C4-2B (cell line): ENCODE measurements at regions not wholly inside any gene's neighbourhood (a gene's known extent, or its start where the extent isn't known, plus 50 kb on each side); places are given as distances from the start of the nearest gene placed in this dataset.
"Not testable (repeated sequence)": the region's sequence is repeated elsewhere in the genome, so short reads cannot be mapped to it uniquely, and the experiment has no call there.

Experiments used
- H3K27ac ChIP-seq: fragments of 450-650 bp; 2 replicates; pipeline ENCODE4 v1.5.1; 2017
- CTCF ChIP-seq: fragments of 450-650 bp; conservative IDR thresholded peaks from 2 replicates; pipeline ENCODE4 v1.5.1; 2017; ENCODE audit warnings: mild to moderate bottlenecking
- ZFX ChIP-seq: fragments of 450-650 bp; IDR thresholded peaks from 2 replicates; pipeline ENCODE4 v1.6.1; 2017

GRCh38 chr1:30166174-30166573 lies 557.2 kb downstream of the MATN1 start:
- no peak overlapping the region for H3K27ac ChIP-seq
- no peak for TF ChIP-seq CTCF
- no peak for TF ChIP-seq ZFX

GRCh38 chr1:30165116-30165515 lies 558.3 kb downstream of the MATN1 start:
- no peak for TF ChIP-seq CTCF
- TF ChIP-seq ZFX = no peak

GRCh38 chr1:30164693-30165092 lies 558.7 kb downstream of the MATN1 start:
- no peak overlapping the region for H3K27ac ChIP-seq
- no peak for TF ChIP-seq ZFX
- no peak for TF ChIP-seq CTCF

More at GRCh38 chr1:30165116-30165515, 558.3 kb downstream of the MATN1 start:
- no peak overlapping the region for H3K27ac ChIP-seq

- no peak overlapping the region for H3K27ac ChIP-seq
- TF ChIP-seq CTCF (no peak), ZFX (no peak)
Observed at GRCh38 chr1:30162565-30162964, 560.8 kb downstream of the MATN1 start.

GRCh38 chr1:30161953-30162352 lies 561.4 kb downstream of the MATN1 start:
- H3K27ac ChIP-seq = no peak overlapping the region
- TF ChIP-seq ZFX = no peak
- no peak for TF ChIP-seq CTCF

GRCh38 chr1:30160999-30161689 lies 562.2 kb downstream of the MATN1 start:
- TF ChIP-seq ZFX (no peak), CTCF (no peak)
- no peak overlapping the region for H3K27ac ChIP-seq

GRCh38 chr1:30159015-30159414 lies 564.4 kb downstream of the MATN1 start:
- TF ChIP-seq ZFX = no peak
- no peak for TF ChIP-seq CTCF
- H3K27ac ChIP-seq = no peak overlapping the region

- not testable (repeated sequence) for H3K27ac ChIP-seq
Observed at GRCh38 chr1:30155698-30156097, 567.7 kb downstream of the MATN1 start.

GRCh38 chr1:30155253-30155652 lies 568.1 kb downstream of the MATN1 start:
- H3K27ac ChIP-seq = not testable (repeated sequence)
